ENCODE measurements at regions not wholly inside any gene's neighbourhood (a gene's known extent, or its start where the extent isn't known, plus 50 kb on each side); places are given as distances from the start of the nearest gene placed in this dataset.

DNA sequence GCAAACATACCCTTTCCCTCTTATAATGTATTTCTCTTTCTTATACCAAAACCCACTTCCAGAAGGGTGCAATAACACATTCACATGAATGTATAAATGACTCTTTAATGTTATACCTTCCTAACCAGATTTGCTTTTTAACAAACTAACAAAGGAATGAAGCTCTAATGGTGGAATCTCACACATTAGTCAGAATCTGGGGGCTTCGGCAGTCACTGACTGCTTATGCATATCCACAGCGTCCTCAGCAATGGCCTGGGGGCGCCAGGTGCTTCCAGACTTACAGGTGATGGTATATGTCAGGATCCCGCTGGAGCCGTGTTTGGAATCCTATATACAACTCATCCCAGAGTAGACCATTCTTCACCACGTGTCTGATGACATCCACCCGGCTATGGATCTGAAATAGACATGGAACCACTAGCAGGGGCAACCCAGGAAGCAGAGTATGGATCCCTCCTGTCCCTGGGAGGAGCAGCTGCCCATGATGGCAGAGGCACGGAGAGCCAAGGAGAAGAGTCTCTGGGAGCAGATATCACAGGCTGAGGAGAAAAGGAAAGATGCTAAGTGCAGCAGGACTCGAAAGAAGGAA, 150.8 kb upstream of the RIPOR2 start:
- TF ChIP-seq, protein P1, sequence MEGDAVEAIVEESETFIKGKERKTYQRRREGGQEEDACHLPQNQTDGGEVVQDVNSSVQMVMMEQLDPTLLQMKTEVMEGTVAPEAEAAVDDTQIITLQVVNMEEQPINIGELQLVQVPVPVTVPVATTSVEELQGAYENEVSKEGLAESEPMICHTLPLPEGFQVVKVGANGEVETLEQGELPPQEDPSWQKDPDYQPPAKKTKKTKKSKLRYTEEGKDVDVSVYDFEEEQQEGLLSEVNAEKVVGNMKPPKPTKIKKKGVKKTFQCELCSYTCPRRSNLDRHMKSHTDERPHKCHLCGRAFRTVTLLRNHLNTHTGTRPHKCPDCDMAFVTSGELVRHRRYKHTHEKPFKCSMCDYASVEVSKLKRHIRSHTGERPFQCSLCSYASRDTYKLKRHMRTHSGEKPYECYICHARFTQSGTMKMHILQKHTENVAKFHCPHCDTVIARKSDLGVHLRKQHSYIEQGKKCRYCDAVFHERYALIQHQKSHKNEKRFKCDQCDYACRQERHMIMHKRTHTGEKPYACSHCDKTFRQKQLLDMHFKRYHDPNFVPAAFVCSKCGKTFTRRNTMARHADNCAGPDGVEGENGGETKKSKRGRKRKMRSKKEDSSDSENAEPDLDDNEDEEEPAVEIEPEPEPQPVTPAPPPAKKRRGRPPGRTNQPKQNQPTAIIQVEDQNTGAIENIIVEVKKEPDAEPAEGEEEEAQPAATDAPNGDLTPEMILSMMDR (conservative IDR thresholded peaks at IDR 0.05): no peak
- no peak overlapping the region for H3K27ac ChIP-seq

DNA sequence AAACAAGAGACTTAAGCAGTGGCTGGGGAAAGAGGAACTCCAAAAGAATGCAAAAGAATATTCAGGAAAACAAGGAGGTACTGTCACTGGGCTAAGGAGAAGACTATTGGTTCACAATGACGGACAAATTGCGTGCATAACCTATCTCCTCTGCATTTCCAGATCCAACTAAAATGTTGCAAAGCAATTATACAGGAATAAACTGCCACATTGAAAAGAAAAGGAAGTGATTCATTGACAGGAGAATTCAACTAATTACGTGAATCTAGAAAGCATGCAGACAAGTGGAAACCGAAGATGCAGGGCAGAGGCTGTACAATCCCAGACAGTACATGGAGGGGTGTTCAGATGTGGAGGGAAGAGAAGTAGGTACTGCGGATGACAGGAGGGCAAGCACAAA, 152.8 kb upstream of the RIPOR2 start:
- TF ChIP-seq, protein P1 (conservative IDR thresholded peaks at IDR 0.05): no peak
- H3K27ac ChIP-seq: no peak overlapping the region

DNA sequence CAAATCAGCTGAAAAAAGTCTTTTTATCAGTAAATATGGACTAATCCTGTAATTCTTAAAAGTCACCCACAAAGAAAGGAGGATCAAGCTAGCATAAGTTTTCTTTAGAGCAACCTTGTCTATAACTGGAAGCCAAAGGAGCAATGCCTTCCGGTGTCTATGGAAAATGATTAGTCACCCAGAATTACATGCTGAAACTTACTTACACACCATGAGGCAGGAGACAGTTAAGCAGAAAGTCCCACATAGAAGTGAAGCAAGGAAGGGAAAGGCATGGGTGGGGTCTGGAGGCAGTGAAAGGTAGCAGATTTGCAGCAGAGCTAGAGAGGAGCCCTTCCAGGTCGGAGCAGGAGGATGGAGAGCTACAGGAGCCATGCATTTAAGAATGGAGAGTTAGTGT, 153.7 kb upstream of the RIPOR2 start:
- H3K27ac ChIP-seq: no peak overlapping the region
- TF ChIP-seq, protein P1 (conservative IDR thresholded peaks at IDR 0.05): no peak

DNA sequence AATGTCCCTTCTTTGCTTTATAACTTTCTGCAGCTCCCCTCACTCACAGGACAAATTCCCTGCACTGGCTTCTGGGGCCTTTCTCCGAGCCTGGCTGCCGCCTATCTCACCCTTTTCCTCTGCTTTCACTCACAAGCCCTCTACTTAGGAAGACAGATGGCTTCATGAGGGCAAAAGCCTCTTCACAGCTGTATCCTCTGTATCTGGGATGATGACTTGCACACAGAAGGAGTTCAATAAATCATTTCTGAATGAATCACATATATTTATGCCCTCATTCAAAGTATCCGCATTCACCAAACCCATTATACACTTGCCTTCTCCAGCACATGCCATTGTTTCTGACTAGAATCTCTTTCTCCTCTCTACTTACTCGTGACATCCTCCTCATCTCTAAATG, 159.0 kb upstream of the RIPOR2 start:
- no peak overlapping the region for H3K27ac ChIP-seq
- TF ChIP-seq, protein P1 (conservative IDR thresholded peaks at IDR 0.05): no peak

DNA sequence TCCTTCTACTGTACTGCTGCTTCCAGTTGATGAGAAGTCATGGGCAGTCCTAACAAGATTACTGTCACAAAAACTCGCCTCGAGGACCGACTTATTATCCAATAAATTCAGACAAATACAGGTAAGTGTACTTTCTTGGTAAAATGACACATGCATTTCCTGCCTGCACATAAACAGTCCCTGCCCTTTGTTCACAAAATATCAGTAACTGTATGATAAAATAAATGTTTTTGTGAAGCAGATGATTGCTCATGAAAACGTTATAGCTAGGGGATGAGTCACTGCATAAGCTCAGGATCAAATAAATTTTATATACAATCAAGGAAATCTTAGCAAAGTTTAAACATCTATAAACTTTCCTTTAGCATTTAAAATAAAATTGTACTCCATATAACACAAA, 164.5 kb upstream of the RIPOR2 start:
- no peak overlapping the region for H3K27ac ChIP-seq
- TF ChIP-seq, protein P1 (conservative IDR thresholded peaks at IDR 0.05): no peak

DNA sequence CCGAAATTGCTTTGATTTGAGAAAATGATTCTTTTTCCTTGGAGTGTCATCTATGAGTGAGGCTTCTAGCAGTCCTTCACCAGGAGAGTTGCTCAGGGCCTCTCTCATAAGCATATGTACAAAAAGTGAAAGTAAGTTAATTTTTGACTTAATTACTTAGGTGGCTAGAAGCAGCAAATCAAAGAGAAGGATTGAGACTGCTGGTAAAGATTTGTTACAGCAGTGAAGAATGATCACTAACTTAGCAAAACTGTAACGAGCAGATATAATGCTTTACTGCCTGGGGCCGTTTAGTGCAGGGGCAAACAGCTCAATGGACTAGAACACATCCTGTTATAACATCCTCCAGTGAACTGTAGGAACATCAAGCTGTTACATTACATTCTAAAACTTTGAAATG, 167.8 kb upstream of the RIPOR2 start:
- no peak overlapping the region for H3K27ac ChIP-seq
- TF ChIP-seq, protein P1 (conservative IDR thresholded peaks at IDR 0.05): no peak

DNA sequence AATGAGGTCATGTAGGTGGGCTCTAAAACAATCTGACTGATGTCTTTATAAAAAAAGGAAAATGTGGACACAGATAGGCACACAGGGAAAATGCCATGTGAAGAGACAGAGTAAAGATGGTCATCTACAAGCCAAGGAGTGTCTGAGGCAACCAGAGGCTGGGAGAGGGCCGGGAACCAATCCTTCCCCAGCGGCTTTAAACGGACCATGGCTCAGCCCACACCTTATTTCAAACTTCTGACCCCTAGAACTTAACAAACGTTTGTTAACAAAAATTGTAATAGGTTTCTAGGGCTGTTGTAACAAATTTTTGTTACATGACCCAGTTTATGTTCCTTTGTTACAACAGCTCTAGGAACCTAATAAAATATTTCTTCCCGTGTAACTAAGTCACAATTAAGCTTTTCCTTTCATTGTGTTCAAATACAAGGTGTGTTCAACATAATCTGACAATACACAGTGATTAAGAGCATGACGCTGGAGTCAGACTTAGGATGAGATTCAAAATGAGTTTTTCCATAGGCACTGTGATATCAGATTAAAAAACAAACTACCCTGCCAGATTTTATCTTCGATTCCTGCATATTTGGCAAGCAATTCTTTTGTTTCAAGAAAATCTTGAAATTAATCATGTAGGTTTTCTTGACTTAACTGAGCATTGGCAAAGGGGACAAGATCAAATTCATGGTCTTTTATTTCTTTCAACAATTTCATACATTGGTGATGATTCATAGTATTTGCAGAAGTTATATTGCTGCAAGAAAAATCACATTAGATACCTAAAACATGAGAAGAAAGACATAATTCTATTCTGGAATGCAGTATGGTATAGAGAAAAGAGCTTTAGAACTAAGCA, 169.5 kb upstream of the RIPOR2 start:
- H3K27ac ChIP-seq: no peak overlapping the region

More for the DNA sequence above, 169.5 kb upstream of the RIPOR2 start:
- TF ChIP-seq, protein P1 (conservative IDR thresholded peaks at IDR 0.05): no peak

All from VCaP (cell line).